GM13977 (cell line): ENCODE measurements at regions not wholly inside any gene's neighbourhood (a gene's known extent, or its start where the extent isn't known, plus 50 kb on each side); places are given as distances from the start of the nearest gene placed in this dataset.

Experiments used
- DNase-seq: peaks from one replicate; pipeline ENCODE4 v3.0.0; 2012; ENCODE audit warnings: low spot score
- in situ Hi-C: fragments of 300-500 bp; cut with MboI; formaldehyde crosslinking; loops from one replicate; pipeline ENCODE4 v1.12.0; 2022; ENCODE audit warnings: low sequenced_read_pairs, low pct_unique_long_range_greater_than_20kb, mixed read lengths, inconsistent platforms; ENCODE audit not compliant: unreplicated experiment
- TF ChIP-seq, protein P1 (sequence below): IDR thresholded peaks from 2 replicates; pipeline ENCODE4 v1.5.1; 2012; ENCODE audit warnings: mild to moderate bottlenecking, control low read depth; ENCODE audit not compliant: insufficient read depth; ENCODE audit errors: extremely low read depth, missing control alignments

DNA sequence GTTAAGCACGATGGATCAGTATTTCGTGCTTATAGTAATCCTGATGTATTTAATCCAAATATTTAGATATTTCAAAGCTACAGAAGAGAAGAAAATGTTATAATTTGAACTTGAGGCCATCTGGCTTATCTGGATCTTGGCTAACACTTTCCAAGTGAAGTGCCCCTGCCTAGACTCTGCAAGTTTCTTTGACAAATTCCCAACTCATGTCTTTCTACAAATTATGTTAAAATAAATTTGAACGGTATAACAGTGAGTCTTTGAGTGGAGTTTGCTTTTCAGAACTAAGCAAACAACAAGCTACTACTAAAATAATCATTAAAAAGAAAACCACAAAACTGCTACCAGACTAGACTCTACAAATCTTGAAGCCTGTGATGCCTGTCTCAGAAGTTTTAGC lies 374.4 kb upstream of the PRICKLE1 start:
- no peak for DNase-seq
- TF ChIP-seq, protein P1, sequence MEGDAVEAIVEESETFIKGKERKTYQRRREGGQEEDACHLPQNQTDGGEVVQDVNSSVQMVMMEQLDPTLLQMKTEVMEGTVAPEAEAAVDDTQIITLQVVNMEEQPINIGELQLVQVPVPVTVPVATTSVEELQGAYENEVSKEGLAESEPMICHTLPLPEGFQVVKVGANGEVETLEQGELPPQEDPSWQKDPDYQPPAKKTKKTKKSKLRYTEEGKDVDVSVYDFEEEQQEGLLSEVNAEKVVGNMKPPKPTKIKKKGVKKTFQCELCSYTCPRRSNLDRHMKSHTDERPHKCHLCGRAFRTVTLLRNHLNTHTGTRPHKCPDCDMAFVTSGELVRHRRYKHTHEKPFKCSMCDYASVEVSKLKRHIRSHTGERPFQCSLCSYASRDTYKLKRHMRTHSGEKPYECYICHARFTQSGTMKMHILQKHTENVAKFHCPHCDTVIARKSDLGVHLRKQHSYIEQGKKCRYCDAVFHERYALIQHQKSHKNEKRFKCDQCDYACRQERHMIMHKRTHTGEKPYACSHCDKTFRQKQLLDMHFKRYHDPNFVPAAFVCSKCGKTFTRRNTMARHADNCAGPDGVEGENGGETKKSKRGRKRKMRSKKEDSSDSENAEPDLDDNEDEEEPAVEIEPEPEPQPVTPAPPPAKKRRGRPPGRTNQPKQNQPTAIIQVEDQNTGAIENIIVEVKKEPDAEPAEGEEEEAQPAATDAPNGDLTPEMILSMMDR, result no peak
- in situ Hi-C loops, result no loop called here

DNA sequence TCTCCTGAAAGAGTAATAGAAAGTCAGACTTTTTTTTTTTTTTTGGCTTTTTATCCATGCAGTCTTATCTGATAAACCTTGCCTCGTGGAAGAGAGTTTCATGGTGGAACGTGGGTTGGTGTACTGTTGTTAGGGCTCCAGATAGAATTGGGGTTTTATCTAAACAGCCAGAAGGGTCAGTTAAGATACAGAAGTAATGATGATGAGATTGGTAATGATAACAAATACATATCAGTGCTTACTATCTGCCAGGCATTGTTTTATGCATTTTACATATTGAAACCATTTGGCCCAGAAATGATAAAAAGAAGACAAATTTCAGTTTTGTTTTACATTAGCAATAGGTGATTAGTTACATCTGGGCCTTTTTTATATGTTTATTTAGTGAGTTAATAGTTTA lies 372.8 kb upstream of the PRICKLE1 start:
- DNase-seq, result no peak
- TF ChIP-seq, protein P1, result no peak
- in situ Hi-C loops, result no loop called here

DNA sequence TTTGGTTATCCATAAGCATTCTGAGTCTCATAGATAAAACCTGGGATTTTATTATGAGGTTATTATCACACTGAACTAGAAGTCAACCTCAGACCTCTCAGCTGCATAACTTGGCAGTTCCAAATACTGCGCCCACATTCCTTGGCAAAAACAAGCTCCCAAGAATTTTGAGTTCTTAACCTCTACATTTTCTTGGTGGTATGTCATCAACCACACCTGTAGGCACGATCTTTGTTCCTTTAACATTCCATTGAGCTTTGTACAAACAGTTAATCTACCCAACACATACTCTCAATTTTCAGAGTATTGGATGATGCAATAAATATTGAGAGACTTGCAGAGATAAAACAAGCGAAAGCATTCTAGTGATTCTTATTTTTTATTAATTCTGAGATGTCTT lies 371.8 kb upstream of the PRICKLE1 start:
- in situ Hi-C loops, result no loop called here
- TF ChIP-seq, protein P1, result no peak
- no peak for DNase-seq

DNA sequence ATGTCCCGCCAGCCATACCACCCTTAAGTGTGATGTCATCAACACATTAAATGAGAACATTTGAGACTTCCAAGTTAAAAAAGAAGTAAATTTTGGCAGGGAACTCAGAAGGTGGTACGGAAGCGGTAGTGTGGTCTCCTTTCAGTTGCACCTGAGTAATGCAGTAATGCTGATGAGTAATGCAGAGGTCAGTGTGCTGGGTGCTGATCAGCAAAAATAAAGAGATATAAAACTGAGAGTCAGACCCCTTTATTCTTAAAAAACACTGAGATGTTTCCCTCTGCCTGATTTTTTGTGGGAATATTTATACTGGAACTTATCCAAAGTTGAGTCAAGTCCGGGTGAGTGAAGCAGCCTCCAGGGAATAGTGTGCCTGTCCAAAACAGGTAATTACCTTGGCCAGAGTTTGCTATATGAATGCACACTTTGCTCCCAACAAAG lies 370.6 kb upstream of the PRICKLE1 start:
- DNase-seq, result no peak
- in situ Hi-C loops, result no loop called here
- TF ChIP-seq, protein P1, result no peak

DNA sequence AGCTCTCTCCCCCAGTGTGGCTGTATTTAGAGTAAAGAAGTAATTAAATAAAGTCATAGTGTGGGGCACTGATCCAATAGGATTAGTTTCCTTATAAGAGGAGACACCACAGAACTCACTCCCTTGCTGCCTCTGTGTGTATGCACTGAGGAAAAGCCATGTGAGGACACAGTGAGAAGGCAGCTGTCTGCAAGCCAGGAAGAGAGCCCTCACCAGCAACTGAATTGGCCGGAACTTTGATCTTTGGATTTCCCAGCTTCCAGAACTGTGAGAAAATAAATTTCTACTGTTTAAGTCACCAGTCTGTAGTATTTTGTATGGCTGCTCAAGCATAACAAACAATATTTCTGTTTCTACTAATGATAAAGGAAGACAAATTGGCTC lies 368.7 kb upstream of the PRICKLE1 start:
- in situ Hi-C loops, result no loop called here
- no peak for DNase-seq
- TF ChIP-seq, protein P1, result no peak

DNA sequence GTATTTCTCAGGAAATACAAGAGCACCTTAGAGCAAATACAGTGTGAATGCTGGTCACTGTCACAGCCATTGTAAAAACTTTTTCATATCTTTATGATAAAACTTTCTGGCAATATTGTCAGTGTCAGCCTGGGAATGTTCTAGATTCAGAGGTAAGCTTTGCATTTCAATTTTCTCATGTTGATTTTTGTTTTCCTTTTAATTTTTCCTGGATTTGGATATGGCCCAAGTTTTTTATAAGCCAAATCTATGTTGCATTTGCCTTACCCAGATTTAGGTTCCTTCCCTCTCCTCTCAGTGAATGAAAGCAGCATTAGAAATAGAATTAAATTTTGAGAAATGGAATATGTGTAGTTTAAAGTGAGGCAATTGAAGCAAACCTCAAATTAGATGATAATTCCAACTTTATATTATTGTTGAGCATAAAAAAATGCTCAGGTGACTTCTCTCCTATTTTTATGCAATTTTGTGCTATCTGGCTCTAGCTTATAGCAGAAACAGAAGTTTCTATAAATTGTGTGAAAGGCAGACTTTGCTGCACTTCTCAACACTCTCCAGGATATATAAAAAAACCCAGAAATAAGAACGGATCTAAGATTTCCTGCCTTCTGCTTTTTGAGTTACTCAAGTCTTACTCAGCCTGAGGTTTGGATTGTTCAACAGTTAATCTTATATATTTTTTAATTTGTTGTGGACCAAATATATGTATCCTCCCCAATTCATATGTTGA lies 368.2 kb upstream of the PRICKLE1 start:
- TF ChIP-seq, protein P1, result no peak
- no peak for DNase-seq
- in situ Hi-C loops, result no loop called here
